GM23338 (cell line): ENCODE measurements at regions not wholly inside any gene's neighbourhood (a gene's known extent, or its start where the extent isn't known, plus 50 kb on each side); places are given as distances from the start of the nearest gene placed in this dataset.

Experiments
- CREB1 ChIP-seq: fragments of 250-450 bp; sonication (Bioruptor Pico); IDR thresholded peaks from 2 replicates; pipeline ENCODE4 v1.5.0; 2020; ENCODE audit warnings: low read depth, mild to moderate bottlenecking, moderate library complexity
- EZH2 ChIP-seq: fragments of 200-600 bp; sonication (generic); IDR thresholded peaks from one replicate; pipeline ENCODE4 v1.8.0; 2017; ENCODE audit warnings: antibody characterized with exemption, mild to moderate bottlenecking, low read depth; ENCODE audit not compliant: unreplicated experiment
- EZH2phosphoT487 ChIP-seq: fragments of 200-600 bp; sonication (generic); IDR thresholded peaks from one replicate; pipeline ENCODE4 v1.8.1; 2018; ENCODE audit warnings: antibody characterized with exemption; ENCODE audit not compliant: unreplicated experiment
- JUNB ChIP-seq: IDR thresholded peaks from one replicate; pipeline ENCODE4 v1.6.1; 2016; ENCODE audit warnings: antibody characterized with exemption; ENCODE audit not compliant: unreplicated experiment
- POLR2AphosphoS5 ChIP-seq: IDR thresholded peaks from 2 replicates; pipeline ENCODE4 v1.6.1; 2016; ENCODE audit warnings: antibody characterized with exemption, low read depth
- STAT1 ChIP-seq: IDR thresholded peaks from one replicate; pipeline ENCODE4 v1.6.1; 2016; ENCODE audit warnings: antibody characterized with exemption; ENCODE audit not compliant: unreplicated experiment
- ZNF331 ChIP-seq: fragments of 250-450 bp; sonication (Bioruptor Pico); IDR thresholded peaks from 2 replicates; pipeline ENCODE4 v1.5.0; 2020; ENCODE audit warnings: low read depth, mild to moderate bottlenecking, moderate library complexity
- TF ChIP-seq, protein P1 (sequence below), 2 experiments: fragments of 200-600 bp in 1 of 2; sonication (generic) in 1 of 2; conservative IDR thresholded peaks; 2 replicates each; pipeline versions ENCODE4 v1.5.1 to v1.6.1; 2016 to 2017; ENCODE audit warnings: antibody characterized with exemption in 2 of 2, low read depth in 2 of 2, mild to moderate bottlenecking in 2 of 2, moderate library complexity in 1 of 2
- TF ChIP-seq, protein P2 (sequence below): IDR thresholded peaks from one replicate; pipeline ENCODE4 v1.6.1; 2018; ENCODE audit warnings: antibody characterized with exemption; ENCODE audit not compliant: unreplicated experiment

DNA sequence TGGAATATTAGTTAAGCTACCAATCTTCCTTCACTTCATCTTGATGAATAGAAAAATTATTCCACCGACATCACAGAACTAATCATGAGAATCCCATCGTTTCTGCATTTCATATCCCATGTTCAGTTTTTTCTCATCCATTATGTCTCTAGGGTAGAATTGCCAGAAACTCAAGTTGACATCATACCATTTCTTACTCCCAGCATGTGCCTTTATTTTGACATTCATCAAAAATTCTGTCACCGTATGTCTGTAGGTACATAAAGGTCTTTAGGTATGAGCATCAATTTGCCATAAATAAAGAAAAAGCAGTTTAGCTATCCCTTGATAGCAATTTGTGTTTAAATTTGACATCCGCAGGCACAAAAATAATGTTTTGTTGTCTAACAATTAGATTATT is 175.5 kb upstream of the ROBO2 start:
- TF ChIP-seq, protein P1, sequence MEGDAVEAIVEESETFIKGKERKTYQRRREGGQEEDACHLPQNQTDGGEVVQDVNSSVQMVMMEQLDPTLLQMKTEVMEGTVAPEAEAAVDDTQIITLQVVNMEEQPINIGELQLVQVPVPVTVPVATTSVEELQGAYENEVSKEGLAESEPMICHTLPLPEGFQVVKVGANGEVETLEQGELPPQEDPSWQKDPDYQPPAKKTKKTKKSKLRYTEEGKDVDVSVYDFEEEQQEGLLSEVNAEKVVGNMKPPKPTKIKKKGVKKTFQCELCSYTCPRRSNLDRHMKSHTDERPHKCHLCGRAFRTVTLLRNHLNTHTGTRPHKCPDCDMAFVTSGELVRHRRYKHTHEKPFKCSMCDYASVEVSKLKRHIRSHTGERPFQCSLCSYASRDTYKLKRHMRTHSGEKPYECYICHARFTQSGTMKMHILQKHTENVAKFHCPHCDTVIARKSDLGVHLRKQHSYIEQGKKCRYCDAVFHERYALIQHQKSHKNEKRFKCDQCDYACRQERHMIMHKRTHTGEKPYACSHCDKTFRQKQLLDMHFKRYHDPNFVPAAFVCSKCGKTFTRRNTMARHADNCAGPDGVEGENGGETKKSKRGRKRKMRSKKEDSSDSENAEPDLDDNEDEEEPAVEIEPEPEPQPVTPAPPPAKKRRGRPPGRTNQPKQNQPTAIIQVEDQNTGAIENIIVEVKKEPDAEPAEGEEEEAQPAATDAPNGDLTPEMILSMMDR (conservative IDR thresholded peaks at IDR 0.05; ENCODE audit: low read depth in 2 of 2), result no peak
- TF ChIP-seq EZH2, result no peak
- TF ChIP-seq, protein P2, sequence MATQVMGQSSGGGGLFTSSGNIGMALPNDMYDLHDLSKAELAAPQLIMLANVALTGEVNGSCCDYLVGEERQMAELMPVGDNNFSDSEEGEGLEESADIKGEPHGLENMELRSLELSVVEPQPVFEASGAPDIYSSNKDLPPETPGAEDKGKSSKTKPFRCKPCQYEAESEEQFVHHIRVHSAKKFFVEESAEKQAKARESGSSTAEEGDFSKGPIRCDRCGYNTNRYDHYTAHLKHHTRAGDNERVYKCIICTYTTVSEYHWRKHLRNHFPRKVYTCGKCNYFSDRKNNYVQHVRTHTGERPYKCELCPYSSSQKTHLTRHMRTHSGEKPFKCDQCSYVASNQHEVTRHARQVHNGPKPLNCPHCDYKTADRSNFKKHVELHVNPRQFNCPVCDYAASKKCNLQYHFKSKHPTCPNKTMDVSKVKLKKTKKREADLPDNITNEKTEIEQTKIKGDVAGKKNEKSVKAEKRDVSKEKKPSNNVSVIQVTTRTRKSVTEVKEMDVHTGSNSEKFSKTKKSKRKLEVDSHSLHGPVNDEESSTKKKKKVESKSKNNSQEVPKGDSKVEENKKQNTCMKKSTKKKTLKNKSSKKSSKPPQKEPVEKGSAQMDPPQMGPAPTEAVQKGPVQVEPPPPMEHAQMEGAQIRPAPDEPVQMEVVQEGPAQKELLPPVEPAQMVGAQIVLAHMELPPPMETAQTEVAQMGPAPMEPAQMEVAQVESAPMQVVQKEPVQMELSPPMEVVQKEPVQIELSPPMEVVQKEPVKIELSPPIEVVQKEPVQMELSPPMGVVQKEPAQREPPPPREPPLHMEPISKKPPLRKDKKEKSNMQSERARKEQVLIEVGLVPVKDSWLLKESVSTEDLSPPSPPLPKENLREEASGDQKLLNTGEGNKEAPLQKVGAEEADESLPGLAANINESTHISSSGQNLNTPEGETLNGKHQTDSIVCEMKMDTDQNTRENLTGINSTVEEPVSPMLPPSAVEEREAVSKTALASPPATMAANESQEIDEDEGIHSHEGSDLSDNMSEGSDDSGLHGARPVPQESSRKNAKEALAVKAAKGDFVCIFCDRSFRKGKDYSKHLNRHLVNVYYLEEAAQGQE, result no peak
- TF ChIP-seq POLR2AphosphoS5, result no peak
- TF ChIP-seq EZH2phosphoT487, result no peak
- TF ChIP-seq JUNB, result no peak
- no peak for TF ChIP-seq STAT1
- TF ChIP-seq ZNF331 (CRISPR knock-in tag), result no peak
- no peak for TF ChIP-seq CREB1 (CRISPR knock-in tag)
